Ovary (tissue), 3 donors: ENCODE measurements at regions not wholly inside any gene's neighbourhood (a gene's known extent, or its start where the extent isn't known, plus 50 kb on each side); places are given as distances from the start of the nearest gene placed in this dataset.

Source experiments
- EP300 ChIP-seq: sonication (generic); formaldehyde crosslinking; IDR thresholded peaks from one replicate; pipeline ENCODE4 v1.6.1; 2017; ENCODE audit warnings: antibody characterized with exemption
- POLR2A ChIP-seq: fragments of 450-650 bp; IDR thresholded peaks from one replicate; pipeline ENCODE4 v1.6.1; 2017; ENCODE audit warnings: antibody characterized with exemption, mild to moderate bottlenecking, moderate library complexity
- TF ChIP-seq, protein P1 (sequence below), 3 donors: fragments of 450-650 bp in 2 of 3; fragments of 200-600 bp in 1 of 3; IDR thresholded peaks; one replicate each; pipeline versions ENCODE4 v1.5.1 to v1.8.0; 2016 to 2022; ENCODE audit warnings: antibody characterized with exemption in 3 of 3, mild to moderate bottlenecking in 1 of 3
- donor health status: DM: no; HTN: no; CAD: no.

DNA sequence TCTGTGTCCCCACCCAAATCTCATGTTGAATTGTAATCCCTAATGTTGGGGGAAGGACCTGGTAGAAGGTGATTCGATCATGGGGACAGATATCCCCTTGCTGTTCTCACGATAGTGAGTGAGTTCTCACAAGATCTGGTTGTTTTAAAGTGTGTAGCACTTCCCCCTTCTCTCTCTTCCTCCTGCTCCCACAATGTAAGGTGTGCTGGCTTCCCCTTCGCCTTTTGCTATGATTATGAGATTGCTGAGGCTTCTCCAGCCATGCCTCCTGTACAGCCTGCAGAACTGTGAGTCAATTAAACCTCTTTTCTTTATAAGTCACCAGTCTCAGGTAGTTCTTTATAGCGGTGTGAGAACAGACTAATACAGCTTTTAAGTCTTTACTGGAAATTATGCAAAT, 193.3 kb upstream of the RBBP8 start:
- TF ChIP-seq POLR2A: no peak
- TF ChIP-seq, protein P1, sequence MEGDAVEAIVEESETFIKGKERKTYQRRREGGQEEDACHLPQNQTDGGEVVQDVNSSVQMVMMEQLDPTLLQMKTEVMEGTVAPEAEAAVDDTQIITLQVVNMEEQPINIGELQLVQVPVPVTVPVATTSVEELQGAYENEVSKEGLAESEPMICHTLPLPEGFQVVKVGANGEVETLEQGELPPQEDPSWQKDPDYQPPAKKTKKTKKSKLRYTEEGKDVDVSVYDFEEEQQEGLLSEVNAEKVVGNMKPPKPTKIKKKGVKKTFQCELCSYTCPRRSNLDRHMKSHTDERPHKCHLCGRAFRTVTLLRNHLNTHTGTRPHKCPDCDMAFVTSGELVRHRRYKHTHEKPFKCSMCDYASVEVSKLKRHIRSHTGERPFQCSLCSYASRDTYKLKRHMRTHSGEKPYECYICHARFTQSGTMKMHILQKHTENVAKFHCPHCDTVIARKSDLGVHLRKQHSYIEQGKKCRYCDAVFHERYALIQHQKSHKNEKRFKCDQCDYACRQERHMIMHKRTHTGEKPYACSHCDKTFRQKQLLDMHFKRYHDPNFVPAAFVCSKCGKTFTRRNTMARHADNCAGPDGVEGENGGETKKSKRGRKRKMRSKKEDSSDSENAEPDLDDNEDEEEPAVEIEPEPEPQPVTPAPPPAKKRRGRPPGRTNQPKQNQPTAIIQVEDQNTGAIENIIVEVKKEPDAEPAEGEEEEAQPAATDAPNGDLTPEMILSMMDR (IDR thresholded peaks at IDR 0.05): no peak
- no peak for TF ChIP-seq EP300
